Left ventricle myocardium inferior (tissue), 1 donor: ENCODE measurements at regions not wholly inside any gene's neighbourhood (a gene's known extent, or its start where the extent isn't known, plus 50 kb on each side); places are given as distances from the start of the nearest gene placed in this dataset.

ENCODE experiments used
- DNase-seq: peaks from one replicate; pipeline ENCODE4 v3.0.0-alpha.2; 2020
- H3K27ac ChIP-seq: fragments of 200-600 bp; replicated peaks from 2 replicates; pipeline ENCODE4 v1.8.0; 2021
- H3K27me3 ChIP-seq: fragments of 200-600 bp; 2 replicates; pipeline ENCODE4 v1.8.0; 2021; ENCODE audit warnings: low read depth
- H3K36me3 ChIP-seq: fragments of 200-600 bp; 2 replicates; pipeline ENCODE4 v1.8.0; 2021
- H3K4me1 ChIP-seq: fragments of 200-600 bp; 2 replicates; pipeline ENCODE4 v1.8.0; 2021
- H3K4me3 ChIP-seq: fragments of 200-600 bp; 2 replicates; pipeline ENCODE4 v1.8.0; 2021; ENCODE audit warnings: mild to moderate bottlenecking, moderate library complexity
- H3K9me3 ChIP-seq: fragments of 200-600 bp; replicated peaks from 2 replicates; pipeline ENCODE4 v1.8.0; 2021
- intact Hi-C: fragments of 100-400 bp; cut with micrococcal nuclease; formaldehyde crosslinking; loops from one replicate; pipeline ENCODE4 v1.11.0; 2022
- TF ChIP-seq, protein P1 (sequence below): fragments of 200-600 bp; IDR thresholded peaks from 2 replicates; pipeline ENCODE4 v1.8.0; 2021; ENCODE audit warnings: antibody characterized with exemption, mild to moderate bottlenecking, borderline replicate concordance
- donor health status: DM: no; HTN: yes; CAD: no; lungs with severe emphysema.

DNA sequence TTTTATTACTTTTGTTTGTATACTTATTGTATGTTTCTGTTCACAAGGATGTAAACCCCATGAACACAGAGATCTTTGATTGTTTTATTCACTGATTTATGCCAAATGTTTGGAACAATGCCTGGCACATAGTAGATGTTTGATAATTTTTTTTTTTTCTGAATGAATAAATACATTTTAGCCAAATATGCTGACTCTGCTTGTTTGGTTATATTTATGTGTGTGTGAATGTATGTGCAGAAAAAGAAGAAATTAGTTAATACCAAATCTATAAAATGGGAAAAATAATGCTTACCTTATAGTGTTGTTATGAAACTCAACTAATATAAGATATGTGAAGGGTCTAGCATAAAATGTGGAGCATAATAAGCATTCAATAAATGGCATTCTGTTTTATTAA is 203.9 kb downstream of the MDFIC start:
- no peaks in the 10 kb centered on the region for H3K27me3 ChIP-seq
- H3K4me1 ChIP-seq = peaks cover 23% of the 10 kb centered on the region
- H3K36me3 ChIP-seq = no peaks in the 10 kb centered on the region
- intact Hi-C loops = no loop called here
- TF ChIP-seq, protein P1, sequence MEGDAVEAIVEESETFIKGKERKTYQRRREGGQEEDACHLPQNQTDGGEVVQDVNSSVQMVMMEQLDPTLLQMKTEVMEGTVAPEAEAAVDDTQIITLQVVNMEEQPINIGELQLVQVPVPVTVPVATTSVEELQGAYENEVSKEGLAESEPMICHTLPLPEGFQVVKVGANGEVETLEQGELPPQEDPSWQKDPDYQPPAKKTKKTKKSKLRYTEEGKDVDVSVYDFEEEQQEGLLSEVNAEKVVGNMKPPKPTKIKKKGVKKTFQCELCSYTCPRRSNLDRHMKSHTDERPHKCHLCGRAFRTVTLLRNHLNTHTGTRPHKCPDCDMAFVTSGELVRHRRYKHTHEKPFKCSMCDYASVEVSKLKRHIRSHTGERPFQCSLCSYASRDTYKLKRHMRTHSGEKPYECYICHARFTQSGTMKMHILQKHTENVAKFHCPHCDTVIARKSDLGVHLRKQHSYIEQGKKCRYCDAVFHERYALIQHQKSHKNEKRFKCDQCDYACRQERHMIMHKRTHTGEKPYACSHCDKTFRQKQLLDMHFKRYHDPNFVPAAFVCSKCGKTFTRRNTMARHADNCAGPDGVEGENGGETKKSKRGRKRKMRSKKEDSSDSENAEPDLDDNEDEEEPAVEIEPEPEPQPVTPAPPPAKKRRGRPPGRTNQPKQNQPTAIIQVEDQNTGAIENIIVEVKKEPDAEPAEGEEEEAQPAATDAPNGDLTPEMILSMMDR = no peak
- no peak overlapping the region for H3K27ac ChIP-seq
- H3K9me3 ChIP-seq = no peaks in the 10 kb centered on the region
- H3K4me3 ChIP-seq = no peak overlapping the region
- DNase-seq = no peak

DNA sequence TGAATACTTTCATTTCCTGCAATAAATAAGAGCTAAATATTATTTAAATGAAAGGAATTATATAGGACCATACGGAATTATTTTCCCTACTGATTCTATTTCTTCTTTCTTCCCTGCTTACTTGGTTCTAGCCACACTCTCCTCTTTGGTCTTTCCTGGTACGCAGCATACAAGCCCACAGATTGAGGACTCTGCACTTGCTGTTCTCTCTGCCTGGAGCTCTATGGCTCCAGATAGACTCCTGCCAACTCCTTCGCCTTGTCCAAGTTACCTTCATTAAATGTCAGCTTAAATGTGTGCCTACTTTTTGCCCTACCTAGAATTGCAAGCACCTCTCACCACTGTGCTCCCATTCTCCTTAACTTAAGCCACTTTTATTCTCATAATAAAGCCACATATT is 203.4 kb downstream of the MDFIC start:
- intact Hi-C loops = no loop called here
- no peak overlapping the region for H3K27ac ChIP-seq
- no peaks in the 10 kb centered on the region for H3K9me3 ChIP-seq
- H3K27me3 ChIP-seq = no peaks in the 10 kb centered on the region
- DNase-seq = no peak
- peaks cover 23% of the 10 kb centered on the region for H3K4me1 ChIP-seq
- TF ChIP-seq, protein P1 = no peak
- no peak overlapping the region for H3K4me3 ChIP-seq
- H3K36me3 ChIP-seq = no peaks in the 10 kb centered on the region

GRCh38 chr7:115124409-115124939 is 202.6 kb downstream of the MDFIC start:
- intact Hi-C loops = no loop called here
- Histone ChIP-seq H3K4me3 (no peak overlapping the region), H3K27me3 (no peaks in the 10 kb centered on the region), H3K9me3 (no peaks in the 10 kb centered on the region), H3K36me3 (no peaks in the 10 kb centered on the region), H3K27ac (no peak overlapping the region), H3K4me1 (peaks cover 23% of the 10 kb centered on the region)
- TF ChIP-seq, protein P1 = no peak
- DNase-seq = no peak

DNA sequence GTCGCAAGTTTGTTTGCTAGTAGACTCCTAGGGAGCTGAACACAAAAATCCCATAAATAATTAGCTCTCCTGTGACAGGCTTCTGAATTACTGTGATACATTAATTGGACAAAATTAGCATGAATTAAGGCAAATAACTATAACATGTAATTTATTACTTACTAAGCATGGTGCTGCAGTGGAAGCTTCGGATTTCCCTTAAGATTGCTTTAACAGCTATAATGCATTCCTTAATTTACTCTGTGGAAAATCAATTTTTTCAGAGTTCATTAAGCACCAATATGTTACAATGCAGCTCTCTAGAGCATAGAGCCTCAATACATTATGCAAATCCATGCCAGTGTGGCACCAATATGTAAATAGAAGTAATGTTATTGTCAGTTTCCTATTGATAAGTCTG is 201.5 kb downstream of the MDFIC start:
- H3K27me3 ChIP-seq = no peaks in the 10 kb centered on the region
- no peak for DNase-seq
- no peak overlapping the region for H3K27ac ChIP-seq
- H3K9me3 ChIP-seq = no peaks in the 10 kb centered on the region
- H3K4me3 ChIP-seq = no peak overlapping the region
- H3K4me1 ChIP-seq = peaks cover 23% of the 10 kb centered on the region
- H3K36me3 ChIP-seq = no peaks in the 10 kb centered on the region
- intact Hi-C loops = no loop called here
- TF ChIP-seq, protein P1 = no peak

- Histone ChIP-seq H3K4me1 (peaks cover 23% of the 10 kb centered on the region), H3K27me3 (no peaks in the 10 kb centered on the region), H3K9me3 (no peaks in the 10 kb centered on the region), H3K27ac (no peak overlapping the region), H3K4me3 (no peak overlapping the region), H3K36me3 (no peaks in the 10 kb centered on the region)
- TF ChIP-seq, protein P1 = no peak
- intact Hi-C loops = no loop called here
- DNase-seq = no peak
These were observed 200.5 kb downstream of the MDFIC start for GRCh38 chr7:115122388-115122787.

GRCh38 chr7:115117748-115118147 is 195.9 kb downstream of the MDFIC start:
- TF ChIP-seq, protein P1 = no peak

More at GRCh38 chr7:115117748-115118147, 195.9 kb downstream of the MDFIC start:
- Histone ChIP-seq H3K36me3 (no peaks in the 10 kb centered on the region), H3K27me3 (no peaks in the 10 kb centered on the region), H3K4me1 (peaks cover 8% of the 10 kb centered on the region), H3K4me3 (no peak overlapping the region), H3K9me3 (no peaks in the 10 kb centered on the region), H3K27ac (no peak overlapping the region)
- no peak for DNase-seq
- intact Hi-C loops = no loop called here
